Smooth muscle cell (in vitro differentiated cells): ENCODE measurements at regions not wholly inside any gene's neighbourhood (a gene's known extent, or its start where the extent isn't known, plus 50 kb on each side); places are given as distances from the start of the nearest gene placed in this dataset.
"Not testable (repeated sequence)": the region's sequence is repeated elsewhere in the genome, so short reads cannot be mapped to it uniquely, and the experiment has no call there.

Experiments used
- DNase-seq: peaks from one replicate; lab custom pipeline; 2025; ENCODE audit not compliant: unreplicated experiment; lab: John Stamatoyannopoulos, UW
- H2AFZ ChIP-seq: fragments of 200-600 bp; sonication (generic); 2 replicates; pipeline ENCODE4 v1.6.0; 2016; ENCODE audit warnings: antibody characterized with exemption, low read depth, mild to moderate bottlenecking
- H3F3A ChIP-seq: fragments of 200-600 bp; sonication (generic); 2 replicates; pipeline ENCODE4 v1.6.0; 2017; ENCODE audit warnings: antibody characterized with exemption, low read depth
- H3K27ac ChIP-seq: fragments of 200-600 bp; sonication (generic); 2 replicates; pipeline ENCODE4 v1.5.1; 2016; ENCODE audit warnings: low read depth, mild to moderate bottlenecking
- H3K27me3 ChIP-seq: fragments of 200-600 bp; sonication (generic); 2 replicates; pipeline ENCODE4 v1.6.1; 2016; ENCODE audit warnings: low read depth, mild to moderate bottlenecking
- H3K36me3 ChIP-seq: fragments of 200-600 bp; sonication (generic); 2 replicates; pipeline ENCODE4 v1.5.1; 2016; ENCODE audit warnings: low read depth
- H3K4me1 ChIP-seq: fragments of 200-600 bp; sonication (generic); 2 replicates; pipeline ENCODE4 v1.5.1; 2016; ENCODE audit warnings: low read depth
- H3K4me2 ChIP-seq: fragments of 200-600 bp; sonication (generic); 2 replicates; pipeline ENCODE4 v1.6.0; 2016; ENCODE audit warnings: mild to moderate bottlenecking
- H3K4me3 ChIP-seq: fragments of 200-600 bp; sonication (generic); 2 replicates; pipeline ENCODE4 v1.5.1; 2016; ENCODE audit warnings: mild to moderate bottlenecking
- H3K79me2 ChIP-seq: fragments of 200-600 bp; sonication (generic); 2 replicates; pipeline ENCODE4 v1.6.0; 2016; ENCODE audit warnings: low read depth, mild to moderate bottlenecking
- H3K9ac ChIP-seq: fragments of 200-600 bp; sonication (generic); 2 replicates; pipeline ENCODE4 v1.6.0; 2016; ENCODE audit warnings: low read depth
- H3K9me3 ChIP-seq: fragments of 200-600 bp; sonication (generic); replicated peaks from 2 replicates; pipeline ENCODE4 v1.5.1; 2016; ENCODE audit warnings: low read depth
- H4K20me1 ChIP-seq: fragments of 200-600 bp; sonication (generic); 2 replicates; pipeline ENCODE4 v1.6.0; 2016; ENCODE audit warnings: low read depth
- CTCF ChIP-seq: fragments of 200-600 bp; sonication (generic); IDR thresholded peaks from 2 replicates; pipeline ENCODE4 v1.5.1; 2017; ENCODE audit warnings: borderline replicate concordance, mild to moderate bottlenecking, antibody characterized with exemption; ENCODE audit not compliant: insufficient read depth, poor library complexity, severe bottlenecking
- WGBS: methylation state at CpG from one replicate; pipeline ENCODE4 v1.1.7; 2016; ENCODE audit warnings: low lambda C conversion rate; 5-methylcytosine and 5-hydroxymethylcytosine counted together

GRCh38 chrX:141520750-141521149 is 63.8 kb downstream of the SPANXA1 start:
- H3K27me3 ChIP-seq, H3K9me3 ChIP-seq, H3K4me3 ChIP-seq, H3K9ac ChIP-seq, H3F3A ChIP-seq, DNase-seq, H3K4me1 ChIP-seq, H4K20me1 ChIP-seq, H2AFZ ChIP-seq, H3K4me2 ChIP-seq, H3K36me3 ChIP-seq, H3K79me2 ChIP-seq, H3K27ac ChIP-seq: not testable (repeated sequence)
- WGBS = no CpG with 5 or more reads among the region's 7 CpGs

- not testable (repeated sequence) for H2AFZ ChIP-seq, H4K20me1 ChIP-seq, H3K4me1 ChIP-seq, H3K4me2 ChIP-seq, H3K27me3 ChIP-seq, H3K79me2 ChIP-seq, H3K36me3 ChIP-seq, DNase-seq, H3F3A ChIP-seq, H3K9ac ChIP-seq, H3K4me3 ChIP-seq, H3K27ac ChIP-seq, H3K9me3 ChIP-seq
- 80% methylated on average over 1 of the region's 6 CpGs for WGBS
Observed at GRCh38 chrX:141475788-141476187, 108.8 kb downstream of the SPANXA1 start.

- Histone ChIP-seq H3K36me3 (no peaks in the 10 kb centered on the region), H3K4me2 (no peak overlapping the region), H2AFZ (no peak overlapping the region), H3K4me3 (no peak overlapping the region), H3K4me1 (no peaks in the 10 kb centered on the region), H3K27ac (no peak overlapping the region), H3F3A (no peaks in the 10 kb centered on the region), H3K27me3 (no peaks in the 10 kb centered on the region), H3K9me3 (no peaks in the 10 kb centered on the region), H3K9ac (no peak overlapping the region), H4K20me1 (no peaks in the 10 kb centered on the region), H3K79me2 (no peaks in the 10 kb centered on the region)
- no peak for DNase-seq
- 73% methylated on average over 4 of the region's 4 CpGs for WGBS
- TF ChIP-seq CTCF = no peak
Observed at GRCh38 chrX:141469469-141469868, 115.1 kb downstream of the SPANXA1 start.

- Histone ChIP-seq H3K4me1 (no peaks in the 10 kb centered on the region), H3K9ac (no peak overlapping the region), H3F3A (no peaks in the 10 kb centered on the region), H3K79me2 (no peaks in the 10 kb centered on the region), H3K4me3 (no peak overlapping the region), H3K27me3 (no peaks in the 10 kb centered on the region), H3K36me3 (no peaks in the 10 kb centered on the region), H3K4me2 (no peak overlapping the region), H4K20me1 (no peaks in the 10 kb centered on the region), H3K9me3 (no peaks in the 10 kb centered on the region), H3K27ac (no peak overlapping the region), H2AFZ (no peak overlapping the region)
- WGBS = 65% methylated on average over 1 of the region's 1 CpG
- no peak for DNase-seq
- TF ChIP-seq CTCF = no peak
Observed at GRCh38 chrX:141468940-141469339, 115.6 kb downstream of the SPANXA1 start.

- Histone ChIP-seq H3K79me2 (no peaks in the 10 kb centered on the region), H3K9me3 (no peaks in the 10 kb centered on the region), H3K27ac (no peak overlapping the region), H3F3A (no peaks in the 10 kb centered on the region), H3K4me2 (no peak overlapping the region), H3K4me1 (no peaks in the 10 kb centered on the region), H3K9ac (no peak overlapping the region), H3K36me3 (no peaks in the 10 kb centered on the region), H4K20me1 (no peaks in the 10 kb centered on the region), H2AFZ (no peak overlapping the region), H3K27me3 (no peaks in the 10 kb centered on the region), H3K4me3 (no peak overlapping the region)
- TF ChIP-seq CTCF = no peak
- WGBS = 83% methylated on average over 4 of the region's 4 CpGs
- no peak for DNase-seq
Observed at GRCh38 chrX:141467442-141467841, 117.1 kb downstream of the SPANXA1 start.
